Chondrocyte (in vitro differentiated cells): ENCODE measurements at regions not wholly inside any gene's neighbourhood (a gene's known extent, or its start where the extent isn't known, plus 50 kb on each side); places are given as distances from the start of the nearest gene placed in this dataset.
"Not testable (repeated sequence)": the region's sequence is repeated elsewhere in the genome, so short reads cannot be mapped to it uniquely, and the experiment has no call there.

Experiments used
- DNase-seq: peaks from one replicate; pipeline ENCODE4 v3.0.0; 2021; ENCODE audit warnings: mixed read lengths, low spot score
- H3K27ac Mint-ChIP-seq: one replicate; pipeline ENCODE4 v1.8.0; 2021; ENCODE audit warnings: mild to moderate bottlenecking, moderate library complexity, mixed read lengths; ENCODE audit not compliant: unreplicated experiment
- H3K27me3 Mint-ChIP-seq: 2 replicates; pipeline ENCODE4 v1.8.0; 2021; ENCODE audit warnings: low read depth, mixed read lengths
- H3K36me3 Mint-ChIP-seq: 2 replicates; pipeline ENCODE4 v1.8.0; 2021; ENCODE audit warnings: low read depth, mixed read lengths
- H3K4me1 Mint-ChIP-seq: 2 replicates; pipeline ENCODE4 v1.8.0; 2021; ENCODE audit warnings: low read depth, mild to moderate bottlenecking, mixed read lengths
- H3K4me3 Mint-ChIP-seq: one replicate; pipeline ENCODE4 v1.8.0; 2021; ENCODE audit warnings: mild to moderate bottlenecking, moderate library complexity, mixed read lengths; ENCODE audit not compliant: unreplicated experiment
- H3K9me3 Mint-ChIP-seq: 2 replicates; pipeline ENCODE4 v1.8.0; 2021; ENCODE audit warnings: low read depth, mixed read lengths
- TF ChIP-seq, protein P1 (sequence below): fragments of 200-600 bp; sonication (generic); IDR thresholded peaks from 2 replicates; pipeline ENCODE4 v1.5.0; 2021; ENCODE audit warnings: antibody characterized with exemption, mild to moderate bottlenecking, moderate library complexity

DNA sequence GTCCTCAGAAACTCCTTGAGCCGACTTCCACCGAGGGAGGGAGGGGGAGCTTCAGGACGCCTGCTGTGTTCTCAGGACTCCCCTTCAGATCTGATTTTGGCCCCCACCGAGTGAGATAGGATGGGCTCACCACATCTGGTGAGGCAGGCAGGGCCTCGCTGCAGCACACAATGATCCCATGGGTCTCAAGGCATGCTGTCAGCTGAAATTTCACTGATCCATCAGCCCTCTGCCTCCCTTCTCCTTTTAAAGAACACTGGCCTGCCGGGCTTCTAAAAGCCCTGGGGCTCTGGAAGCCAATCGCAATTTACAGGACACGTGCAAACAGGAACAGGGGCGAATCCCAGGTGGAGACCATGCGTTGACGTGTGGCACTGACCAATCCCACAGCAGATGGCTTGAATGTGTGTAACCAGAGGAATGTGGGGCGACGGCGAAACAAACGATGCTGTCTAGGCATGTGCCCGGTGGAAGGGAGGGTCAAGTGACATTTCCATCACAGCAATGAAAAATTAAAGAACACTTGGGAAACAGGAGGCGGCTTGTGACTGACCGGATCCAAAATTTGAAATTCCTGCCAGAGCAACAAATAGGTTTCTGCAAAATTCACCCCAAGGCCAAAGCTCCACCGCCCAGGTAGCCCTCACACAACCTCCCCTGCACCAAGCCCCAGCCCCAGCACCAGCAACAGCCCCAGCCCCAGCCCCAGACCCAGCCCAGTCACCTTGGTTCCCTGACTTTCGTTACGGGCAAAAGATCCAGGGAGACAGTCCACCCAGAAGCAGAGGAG is 167.1 kb upstream of the ZNF337 start:
- DNase-seq = peak; percentile 98
- peak overlapping the region; percentile 77 for H3K4me3 Mint-ChIP-seq
- peak overlapping the region; percentile 88 for H3K27ac Mint-ChIP-seq
- H3K9me3 Mint-ChIP-seq = no peaks in the 10 kb centered on the region
- peaks cover 8% of the 10 kb centered on the region for H3K27me3 Mint-ChIP-seq
- H3K4me1 Mint-ChIP-seq = peaks cover 43% of the 10 kb centered on the region
- TF ChIP-seq, protein P1, sequence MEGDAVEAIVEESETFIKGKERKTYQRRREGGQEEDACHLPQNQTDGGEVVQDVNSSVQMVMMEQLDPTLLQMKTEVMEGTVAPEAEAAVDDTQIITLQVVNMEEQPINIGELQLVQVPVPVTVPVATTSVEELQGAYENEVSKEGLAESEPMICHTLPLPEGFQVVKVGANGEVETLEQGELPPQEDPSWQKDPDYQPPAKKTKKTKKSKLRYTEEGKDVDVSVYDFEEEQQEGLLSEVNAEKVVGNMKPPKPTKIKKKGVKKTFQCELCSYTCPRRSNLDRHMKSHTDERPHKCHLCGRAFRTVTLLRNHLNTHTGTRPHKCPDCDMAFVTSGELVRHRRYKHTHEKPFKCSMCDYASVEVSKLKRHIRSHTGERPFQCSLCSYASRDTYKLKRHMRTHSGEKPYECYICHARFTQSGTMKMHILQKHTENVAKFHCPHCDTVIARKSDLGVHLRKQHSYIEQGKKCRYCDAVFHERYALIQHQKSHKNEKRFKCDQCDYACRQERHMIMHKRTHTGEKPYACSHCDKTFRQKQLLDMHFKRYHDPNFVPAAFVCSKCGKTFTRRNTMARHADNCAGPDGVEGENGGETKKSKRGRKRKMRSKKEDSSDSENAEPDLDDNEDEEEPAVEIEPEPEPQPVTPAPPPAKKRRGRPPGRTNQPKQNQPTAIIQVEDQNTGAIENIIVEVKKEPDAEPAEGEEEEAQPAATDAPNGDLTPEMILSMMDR = peak; percentile 36
- H3K36me3 Mint-ChIP-seq = no peaks in the 10 kb centered on the region

DNA sequence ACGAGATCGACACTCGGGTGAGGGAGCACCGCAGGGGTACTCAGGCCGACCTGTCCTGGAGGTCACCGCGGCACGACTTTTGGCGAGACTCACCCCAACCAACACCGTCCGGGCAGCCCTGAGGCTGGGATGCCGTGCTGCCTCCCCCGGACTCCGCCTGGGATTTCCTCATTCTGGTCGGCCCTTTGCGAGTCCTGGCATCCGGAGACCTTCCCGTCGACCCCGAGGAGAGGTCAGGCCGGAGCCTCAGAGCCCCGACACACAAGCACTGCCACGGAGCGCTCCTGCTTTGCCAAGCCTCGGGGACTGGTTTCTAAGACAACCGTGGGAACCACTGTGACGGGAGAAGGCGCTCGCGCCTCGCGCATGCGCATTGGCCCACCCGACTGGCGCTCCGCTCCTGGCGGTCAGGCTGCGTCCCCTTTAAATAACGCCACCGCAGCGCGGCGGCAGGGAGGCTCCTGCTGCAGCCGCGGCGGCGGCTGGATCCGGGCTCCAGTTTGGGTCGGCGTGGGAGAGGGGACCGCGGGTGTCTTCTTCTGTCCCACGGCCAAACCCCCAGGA is 166.4 kb upstream of the ZNF337 start:
- DNase-seq = peak; percentile 97
- Mint-ChIP-seq H3K4me3 (peak overlapping the region; percentile 77), H3K27ac (peak overlapping the region; percentile 88), H3K4me1 (peaks cover 43% of the 10 kb centered on the region)
- H3K9me3 Mint-ChIP-seq, H3K36me3 Mint-ChIP-seq, H3K27me3 Mint-ChIP-seq: not testable (repeated sequence)
- TF ChIP-seq, protein P1 = peak; percentile 48

DNA sequence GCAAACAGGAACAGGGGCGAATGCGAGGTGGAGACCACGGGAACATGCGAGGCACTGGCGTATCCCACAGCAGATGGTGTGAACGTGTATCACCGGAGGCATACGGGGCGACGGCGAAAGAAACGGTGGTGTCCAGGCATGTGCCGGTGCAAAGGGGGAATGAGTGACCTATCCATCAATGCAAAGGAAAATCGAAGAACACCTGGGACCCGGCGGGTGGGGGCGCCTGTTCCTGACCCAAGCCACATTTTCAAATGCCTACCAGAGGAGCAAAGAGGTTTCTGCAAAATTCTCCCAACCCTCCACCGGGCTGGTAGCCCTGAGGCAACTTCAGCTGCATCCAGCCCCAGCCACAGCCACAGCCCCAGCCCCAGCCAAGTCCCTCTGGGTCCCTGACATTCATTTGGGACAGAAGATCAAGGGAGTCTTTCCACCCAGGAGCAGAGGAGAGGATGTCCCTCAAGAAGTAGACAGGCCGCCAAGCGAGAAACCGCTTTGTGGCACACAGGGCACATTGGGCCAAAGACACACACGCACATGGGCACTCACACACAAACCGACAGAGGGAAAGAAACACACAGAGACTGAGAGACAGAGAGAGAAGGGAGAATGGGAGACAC is 164.0 kb upstream of the ZNF337 start:
- peaks cover 37% of the 10 kb centered on the region for H3K4me1 Mint-ChIP-seq
- H3K36me3 Mint-ChIP-seq = no peaks in the 10 kb centered on the region
- DNase-seq = peak; percentile 90
- H3K9me3 Mint-ChIP-seq = no peaks in the 10 kb centered on the region
- H3K27ac Mint-ChIP-seq = peak overlapping the region; percentile 88
- TF ChIP-seq, protein P1 = no peak
- peaks cover 5% of the 10 kb centered on the region for H3K27me3 Mint-ChIP-seq
- H3K4me3 Mint-ChIP-seq = peak overlapping the region; percentile 77

DNA sequence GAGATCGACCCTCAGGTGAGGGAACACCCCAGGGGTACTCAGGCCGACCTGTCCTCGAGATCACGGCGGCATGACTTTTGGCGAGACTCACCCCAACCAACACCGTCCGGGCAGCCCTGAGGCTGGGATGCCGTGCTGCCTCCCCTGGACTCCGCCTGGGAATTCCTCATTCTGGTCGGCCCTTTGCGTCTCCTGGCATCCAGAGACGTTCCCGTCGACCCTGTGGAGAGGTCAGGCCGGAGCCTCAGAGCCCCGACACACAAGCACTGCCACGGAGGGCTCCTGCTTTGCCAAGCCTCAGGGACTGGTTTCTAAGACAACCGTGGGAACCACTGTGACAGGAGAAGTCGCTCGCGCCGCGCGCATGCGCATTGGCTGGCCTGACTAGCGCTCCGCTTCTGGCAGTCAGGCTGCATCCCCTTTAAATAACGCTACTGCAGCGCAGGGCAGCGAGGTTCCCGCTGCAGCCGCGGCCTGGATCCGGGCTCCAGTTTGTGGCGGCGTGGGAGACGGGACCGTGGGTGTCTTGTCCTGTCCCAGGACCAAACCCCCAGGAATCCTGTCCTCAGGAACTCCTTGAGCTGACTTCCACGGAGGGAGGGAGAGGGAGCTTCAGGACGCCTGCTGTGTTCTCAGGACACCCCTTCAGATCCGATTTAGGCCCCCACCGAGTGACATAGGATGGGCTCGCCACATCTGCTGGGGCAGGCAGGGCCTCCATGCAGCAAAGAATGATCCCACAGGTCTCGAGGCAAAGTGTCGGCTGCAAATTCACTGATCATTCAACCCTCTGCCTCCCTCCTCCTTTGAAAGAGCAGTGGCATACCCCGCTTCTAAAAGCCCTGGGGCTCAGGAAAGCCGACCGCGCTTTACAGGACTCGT is 163.2 kb upstream of the ZNF337 start:
- no peak overlapping the region for H3K27ac Mint-ChIP-seq
- H3K4me1 Mint-ChIP-seq = peaks cover 31% of the 10 kb centered on the region
- peak; percentile 79 for DNase-seq
- H3K27me3 Mint-ChIP-seq = peaks cover 5% of the 10 kb centered on the region
- no peaks in the 10 kb centered on the region for H3K9me3 Mint-ChIP-seq
- no peaks in the 10 kb centered on the region for H3K36me3 Mint-ChIP-seq
- TF ChIP-seq, protein P1 = no peak
- H3K4me3 Mint-ChIP-seq = peak overlapping the region; percentile 77
